K562 (cell line): ENCODE measurements at regions not wholly inside any gene's neighbourhood (a gene's known extent, or its start where the extent isn't known, plus 50 kb on each side); places are given as distances from the start of the nearest gene placed in this dataset.

ENCODE experiments used
- ATAC-seq: fragments of 200-7000 bp; cut with Tn5 transposase; 3 replicates; pipeline ENCODE4 v1.9.1; 2020; ENCODE audit warnings: moderate library complexity
- BruUV-seq: library from RNA; stranded (reverse); fragments of 400-500 nt; replicated peaks from 2 replicates; lab custom pipeline; 2021; lab: Mats Ljungman, UMichigan
- CTCF ChIA-PET: fragments of 300-600 bp; formaldehyde crosslinking; extraction: SDS; loops from one replicate; lab custom pipeline; 2021; ENCODE audit warnings: low intra/inter-chr PET ratio; lab: Yijun Ruan, JAX
- POLR2A ChIA-PET: fragments of 300-600, 350-650 bp; sonication (Branson Sonifier 250); formaldehyde crosslinking; extraction: SDS; loops from one replicate; lab custom pipeline; 2021; ENCODE audit warnings: antibody characterized with exemption, inconsistent platforms; lab: Yijun Ruan, JAX
- DNase-seq, 4 experiments: peaks; one replicate each; pipeline versions ENCODE4 v3.0.0 to v3.0.0-alpha.2; 2011 to 2018; ENCODE audit warnings: low spot score in 3 of 4, mixed read lengths in 3 of 4; ENCODE audit errors: extremely low read depth in 1 of 4
- FAIRE-seq: peaks from 2 replicates; lab custom pipeline; 2011; peaks lifted over from hg19 to GRCh38; lab: Jason Lieb, UNC
- H2AFZ ChIP-seq: 2 replicates; pipeline ENCODE4 v1.6.0; 2011; ENCODE audit warnings: low read depth, low read length, control low read depth, inconsistent platforms
- H3K27ac ChIP-seq: fragments of 200-600 bp; 3 replicates; pipeline ENCODE4 v1.8.0; 2011; ENCODE audit warnings: low read depth, mild to moderate bottlenecking, control low read depth, inconsistent platforms, low read length, moderate library complexity, mixed read lengths; ENCODE audit errors: extremely low read depth
- H3K27me3 ChIP-seq, 2 experiments: fragments of 300-600 bp in 1 of 2; 2 replicates in 1 of 2; 3 replicates in 1 of 2; pipeline versions ENCODE4 v1.6.0 to v1.8.0; 2011; ENCODE audit warnings: inconsistent platforms in 2 of 2, low read length in 2 of 2, mild to moderate bottlenecking in 1 of 2, mixed read lengths in 1 of 2, moderate library complexity in 1 of 2; ENCODE audit not compliant: control insufficient read depth in 2 of 2, insufficient read depth in 2 of 2
- H3K36me3 ChIP-seq: fragments of 300-600 bp; 3 replicates; pipeline ENCODE4 v1.8.0; 2011; ENCODE audit warnings: mild to moderate bottlenecking, low read length, inconsistent platforms; ENCODE audit not compliant: control insufficient read depth, insufficient read depth
- H3K4me1 ChIP-seq, 2 experiments: fragments of 200-600 bp in 1 of 2; replicated peaks in 1 of 2; 2 replicates in 1 of 2; 3 replicates in 1 of 2; pipeline versions ENCODE4 v1.5.1 to v1.8.0; 2011; ENCODE audit warnings: inconsistent platforms in 2 of 2, low read length in 2 of 2, mild to moderate bottlenecking in 1 of 2, mixed read lengths in 1 of 2, moderate library complexity in 1 of 2; ENCODE audit not compliant: control insufficient read depth in 2 of 2, insufficient read depth in 2 of 2
- H3K4me2 ChIP-seq: 2 replicates; pipeline ENCODE4 v1.6.1; 2011; ENCODE audit warnings: low read length, control low read depth, inconsistent platforms, mixed read lengths; ENCODE audit not compliant: insufficient read depth
- H3K4me3 ChIP-seq: fragments of 200-600 bp; sonication (generic), shearing (Covaris generic); 2 replicates; pipeline ENCODE4 v1.5.1; 2016; ENCODE audit warnings: control low read depth, inconsistent platforms
- H3K79me2 ChIP-seq: fragments of 200-600 bp; 3 replicates; pipeline ENCODE4 v1.8.0; 2011; ENCODE audit warnings: low read length, inconsistent platforms; ENCODE audit not compliant: control insufficient read depth, insufficient read depth
- H3K9ac ChIP-seq, 2 experiments: 2 replicates each; pipeline versions ENCODE4 v1.6.0 to v1.6.1; 2011; ENCODE audit warnings: low read depth in 2 of 2, low read length in 2 of 2, control low read depth in 1 of 2, inconsistent platforms in 1 of 2, mild to moderate bottlenecking in 1 of 2, mixed read lengths in 1 of 2; ENCODE audit not compliant: insufficient read depth in 1 of 2
- H3K9me1 ChIP-seq: one replicate; pipeline ENCODE4 v1.6.0; 2011; ENCODE audit warnings: inconsistent platforms, mild to moderate bottlenecking, low read length, moderate library complexity; ENCODE audit not compliant: control insufficient read depth, insufficient read depth
- H3K9me3 ChIP-seq: replicated peaks from 2 replicates; pipeline ENCODE4 v1.5.1; 2011; ENCODE audit warnings: low read depth, low read length, inconsistent platforms; ENCODE audit not compliant: control insufficient read depth, insufficient read depth
- H4K20me1 ChIP-seq: replicated peaks from 2 replicates; pipeline ENCODE4 v1.6.1; 2011; ENCODE audit warnings: low read length, inconsistent platforms, mixed read lengths; ENCODE audit not compliant: control insufficient read depth, insufficient read depth
- DMBX1 ChIP-seq: fragments of 250-450 bp; sonication (Bioruptor Pico); IDR thresholded peaks from 2 replicates; pipeline ENCODE4 v1.8.0; 2022; ENCODE audit warnings: inconsistent platforms, mild to moderate bottlenecking, moderate library complexity, borderline replicate concordance
- HNRNPH1 ChIP-seq: fragments of 200-400 bp; formaldehyde crosslinking; optimal IDR thresholded peaks from 2 replicates; pipeline ENCODE3; 2017; ENCODE audit warnings: low read depth, mild to moderate bottlenecking, low read length, moderate library complexity
- KDM1A ChIP-seq, 2 experiments: fragments of 450-650 bp; IDR thresholded peaks; 2 replicates each; pipeline ENCODE4 v1.6.1; 2016; ENCODE audit warnings: mild to moderate bottlenecking in 2 of 2
- NFE2 ChIP-seq: IDR thresholded peaks from 2 replicates; pipeline ENCODE4 v1.6.1; 2014; ENCODE audit warnings: antibody characterized with exemption, low read depth
- PRDM10 ChIP-seq: fragments of 450-650 bp; IDR thresholded peaks from 2 replicates; pipeline ENCODE4 v1.6.1; 2018; ENCODE audit not compliant: partially characterized antibody
- REST ChIP-seq, 2 experiments: fragments of 450-650 bp; formaldehyde crosslinking in 1 of 2; IDR thresholded peaks; 2 replicates each; pipeline versions ENCODE4 v1.4.0 to v1.6.1; 2014 to 2020; ENCODE audit warnings: mild to moderate bottlenecking in 2 of 2, borderline replicate concordance in 1 of 2, low read depth in 1 of 2
- TRIM28 ChIP-seq: fragments of 450-650 bp; IDR thresholded peaks from 2 replicates; pipeline ENCODE4 v1.6.1; 2017
- ZBTB2 ChIP-seq: fragments of 450-650 bp; IDR thresholded peaks from 2 replicates; pipeline ENCODE4 v1.6.1; 2016; ENCODE audit warnings: antibody characterized with exemption
- ZNF263 ChIP-seq: sonication (generic); formaldehyde crosslinking; IDR thresholded peaks from 2 replicates; pipeline ENCODE4 v1.8.0; 2022; ENCODE audit warnings: mild to moderate bottlenecking, missing genetic modification reagents, borderline replicate concordance
- ZNF695 ChIP-seq: fragments of 450-650 bp; formaldehyde crosslinking; IDR thresholded peaks from 2 replicates; pipeline ENCODE4 v1.4.0; 2020; ENCODE audit warnings: mild to moderate bottlenecking, moderate library complexity
- WGBS: fragments of 100-300 bp; shearing (Covaris generic); methylation state at CpG from one replicate; pipeline ENCODE4 v1.1.6; 2016; ENCODE audit warnings: low coverage, mixed read lengths; ENCODE audit not compliant: insufficient coverage; ENCODE audit errors: missing lambda C conversion rate; 5-methylcytosine and 5-hydroxymethylcytosine counted together
- in situ Hi-C: fragments of 300-500 bp; cut with MboI; formaldehyde crosslinking; loops from 4 replicates; pipeline ENCODE4 v1.15.0; 2018; ENCODE audit warnings: inconsistent platforms, mixed read lengths
- intact Hi-C: fragments of 100-400 bp; cut with micrococcal nuclease; formaldehyde crosslinking; loops from 2 replicates; pipeline ENCODE4 v1.14.2; 2022

GRCh38 chr11:112722876-112723275 lies 238.3 kb upstream of the NCAM1 start:
- POLR2A ChIA-PET: no interaction called here
- no TSS peak for BruUV-seq
- WGBS: 6% methylated on average over 4 of the region's 4 CpGs
- in situ Hi-C loops (no loop called here), intact Hi-C loops (no loop called here)
- no peaks in the 10 kb centered on the region for H3K9me1 ChIP-seq
- CTCF ChIA-PET: no interaction called here
- H3K36me3 ChIP-seq: no peaks in the 10 kb centered on the region
- H3K9me3 ChIP-seq: no peaks in the 10 kb centered on the region
- DNase-seq: no peak
- H3K4me1 ChIP-seq: no peaks in the 10 kb centered on the region
- no peak overlapping the region for H3K4me3 ChIP-seq
- H3K27me3 ChIP-seq: no peaks in the 10 kb centered on the region; a peak in 1 of 5 replicates
- H3K27ac ChIP-seq: no peak overlapping the region
- no peak overlapping the region for H3K4me2 ChIP-seq
- no peak overlapping the region for H3K9ac ChIP-seq
- no peak for FAIRE-seq
- no peak for ATAC-seq
- H3K79me2 ChIP-seq: no peaks in the 10 kb centered on the region
- H2AFZ ChIP-seq: no peak overlapping the region
- H4K20me1 ChIP-seq: no peaks in the 10 kb centered on the region
- TF ChIP-seq DMBX1 (CRISPR knock-in tag) (no peak), KDM1A (IDR thresholded peaks at IDR 0.05) (no peak), HNRNPH1 (no peak), REST (IDR thresholded peaks at IDR 0.05; ENCODE audit: borderline replicate concordance) (no peak), REST (CRISPR knock-in tag; IDR thresholded peaks at IDR 0.05; ENCODE audit: low read depth) (no peak), TRIM28 (no peak), ZBTB2 (no peak), PRDM10 (no peak), ZNF263 (CRISPR knock-in tag) (no peak), ZNF695 (CRISPR knock-in tag) (no peak), NFE2 (no peak)
